HG03103 (cell line): ENCODE measurements at regions not wholly inside any gene's neighbourhood (a gene's known extent, or its start where the extent isn't known, plus 50 kb on each side); places are given as distances from the start of the nearest gene placed in this dataset.
"Not testable (repeated sequence)": the region's sequence is repeated elsewhere in the genome, so short reads cannot be mapped to it uniquely, and the experiment has no call there.

Experiments used
- ATAC-seq: cut with Tn5 transposase; IDR thresholded peaks from one replicate; pipeline ENCODE4 v1.9.1; 2021; ENCODE audit warnings: low read depth; ENCODE audit not compliant: unreplicated experiment

DNA sequence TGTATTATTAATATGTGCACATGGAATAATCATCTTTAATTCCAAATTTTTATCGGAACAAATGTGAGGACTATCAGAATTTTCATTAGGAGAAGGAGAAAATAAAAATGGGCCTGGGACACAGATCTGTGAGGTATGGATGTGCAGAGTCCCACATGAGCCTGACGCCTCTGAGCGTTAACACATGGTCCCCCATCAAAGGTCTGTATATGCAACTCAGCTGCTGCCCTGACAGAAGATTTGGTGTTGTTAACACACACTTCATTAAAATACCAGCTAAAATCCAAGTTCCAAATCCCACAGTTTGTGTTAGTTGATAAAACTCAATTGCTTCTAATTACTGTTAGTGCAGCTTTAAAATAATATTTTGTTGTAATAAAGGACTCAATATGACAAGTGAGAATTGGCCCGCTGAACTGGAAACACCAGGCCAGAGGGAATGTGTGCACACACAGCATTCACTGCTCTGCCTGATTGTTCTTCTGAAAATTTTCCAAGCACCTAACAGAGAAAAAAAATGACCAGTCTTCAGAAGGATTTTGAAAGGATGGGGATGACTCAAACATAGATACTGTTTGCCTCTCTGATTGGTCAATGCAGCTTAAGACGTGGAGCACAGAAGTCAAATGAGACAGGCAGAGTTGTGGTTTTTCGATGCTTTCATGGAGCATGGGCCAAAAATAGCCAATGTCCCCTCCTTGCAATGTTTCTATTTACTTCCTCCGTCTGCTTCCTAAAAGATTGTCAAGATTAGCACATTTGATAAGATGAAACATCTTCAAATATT, 266.6 kb downstream of the NKX6-1 start:
- no peak for ATAC-seq

DNA sequence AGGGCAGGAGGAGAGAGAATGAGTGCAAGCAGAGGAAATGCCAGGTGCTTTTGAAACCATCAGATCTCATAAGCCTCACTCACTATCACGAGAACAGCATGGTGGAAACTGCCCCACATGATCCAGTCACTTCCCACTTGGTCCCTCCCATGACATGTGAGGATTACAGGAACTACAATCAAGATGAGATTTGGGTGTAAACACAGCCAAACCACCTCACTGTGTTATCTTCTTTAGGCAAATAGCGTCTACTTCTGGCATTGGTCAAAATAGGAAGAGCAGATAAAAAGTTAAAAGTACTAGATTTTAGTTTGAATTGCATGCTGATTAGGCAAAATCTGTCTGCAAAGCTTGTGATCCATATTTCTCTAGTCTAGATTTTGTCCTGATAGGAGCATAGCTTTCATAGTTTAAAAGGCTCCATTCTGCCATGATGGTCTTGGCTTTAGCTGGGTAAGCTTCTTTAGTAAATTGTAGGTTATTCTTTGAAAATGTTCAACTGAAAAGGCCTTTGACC, 267.5 kb downstream of the NKX6-1 start:
- no peak for ATAC-seq

DNA sequence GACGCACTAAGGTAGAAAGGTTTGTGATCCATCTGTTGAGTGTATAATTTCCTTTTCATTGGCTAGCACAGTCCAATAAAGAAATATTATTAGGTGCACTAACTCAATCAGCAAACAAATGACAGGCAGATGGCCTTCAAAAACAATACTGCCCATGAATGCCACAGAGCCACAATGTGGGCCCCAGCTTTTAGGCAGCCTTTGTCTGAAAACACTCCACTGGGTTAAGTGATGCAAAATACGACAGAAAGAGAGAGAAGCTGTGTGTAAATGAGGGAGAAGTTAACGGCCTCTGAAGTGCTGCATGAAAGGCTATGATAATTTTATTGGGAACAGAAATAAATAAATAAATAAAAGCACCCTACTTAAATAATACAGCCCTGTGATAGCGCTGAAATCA, 274.6 kb downstream of the NKX6-1 start:
- ATAC-seq = no peak

DNA sequence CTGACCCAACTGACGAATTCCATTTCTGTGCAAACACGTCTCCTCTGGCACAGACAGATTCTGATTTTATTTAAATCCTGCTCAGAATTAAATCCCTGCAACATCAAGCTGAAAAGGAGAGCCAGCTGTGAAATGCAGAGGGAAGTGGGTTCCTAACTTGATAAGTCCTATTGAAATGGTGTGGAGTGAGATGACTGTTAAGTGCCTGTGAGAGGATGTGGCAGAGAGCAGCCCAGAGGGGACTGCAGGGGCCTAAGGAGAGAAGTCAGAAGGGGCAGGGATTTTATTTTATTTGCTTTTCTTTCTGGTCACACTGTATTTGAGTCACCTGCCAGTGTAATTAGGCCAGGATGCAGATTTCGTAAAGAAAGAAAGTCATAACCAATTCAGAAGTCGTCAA, 277.4 kb downstream of the NKX6-1 start:
- ATAC-seq = no peak

DNA sequence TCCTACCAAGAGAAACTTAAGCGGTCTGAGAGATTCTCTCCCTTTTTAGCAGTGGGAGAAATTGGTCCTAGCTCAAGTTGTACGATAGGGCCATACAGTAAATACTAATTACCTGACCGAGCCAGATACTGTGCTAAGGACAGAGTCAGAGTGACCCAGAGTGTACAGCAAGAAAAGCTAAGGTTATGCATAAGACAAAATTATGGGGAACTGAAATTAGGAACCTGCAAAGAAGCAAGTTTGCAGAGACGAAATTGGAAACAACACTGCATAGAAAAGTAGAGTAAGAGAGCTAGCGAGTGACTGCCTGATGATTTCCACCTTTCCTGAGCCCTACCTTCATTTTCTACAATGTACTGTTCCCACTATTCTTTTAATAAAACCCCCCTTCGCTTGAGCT, 278.1 kb downstream of the NKX6-1 start:
- no peak for ATAC-seq

DNA sequence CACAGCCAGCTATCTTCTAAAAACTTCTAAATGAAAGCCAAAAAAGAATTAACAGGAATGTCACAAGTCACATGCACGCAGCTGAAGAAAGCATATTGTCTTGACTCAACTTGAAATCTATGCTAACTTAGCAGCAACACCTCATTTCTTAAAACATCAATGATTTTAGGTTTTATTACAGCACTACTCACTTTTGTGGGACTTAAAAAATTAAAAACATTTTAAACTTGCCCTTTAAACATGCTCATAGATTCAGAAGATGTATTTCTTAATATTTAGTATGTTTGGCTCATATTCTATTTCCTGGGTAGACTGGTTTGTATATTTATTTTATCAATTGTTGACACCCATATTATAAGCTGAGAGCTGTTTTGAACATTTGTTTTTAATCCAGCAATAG, 279.4 kb downstream of the NKX6-1 start:
- ATAC-seq = no peak

DNA sequence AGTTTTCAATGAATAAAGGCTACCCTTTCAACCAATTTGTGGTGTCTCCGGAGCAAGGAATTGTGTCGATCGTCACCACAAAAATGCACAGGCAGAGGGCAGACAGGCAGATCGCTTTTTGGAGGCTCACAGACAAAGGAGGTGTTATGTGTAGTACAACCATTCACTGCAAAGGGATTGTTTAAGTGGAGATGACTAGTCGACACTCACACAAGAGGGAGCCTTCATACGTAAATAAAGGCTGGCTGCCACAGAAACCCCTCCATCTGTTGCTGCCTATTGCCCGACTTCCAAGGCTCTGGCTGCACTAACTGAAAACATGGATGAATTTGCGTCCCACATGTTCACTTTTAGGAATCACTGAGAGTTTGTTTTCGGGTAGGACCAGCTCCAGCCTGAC, 281.1 kb downstream of the NKX6-1 start:
- no peak for ATAC-seq

DNA sequence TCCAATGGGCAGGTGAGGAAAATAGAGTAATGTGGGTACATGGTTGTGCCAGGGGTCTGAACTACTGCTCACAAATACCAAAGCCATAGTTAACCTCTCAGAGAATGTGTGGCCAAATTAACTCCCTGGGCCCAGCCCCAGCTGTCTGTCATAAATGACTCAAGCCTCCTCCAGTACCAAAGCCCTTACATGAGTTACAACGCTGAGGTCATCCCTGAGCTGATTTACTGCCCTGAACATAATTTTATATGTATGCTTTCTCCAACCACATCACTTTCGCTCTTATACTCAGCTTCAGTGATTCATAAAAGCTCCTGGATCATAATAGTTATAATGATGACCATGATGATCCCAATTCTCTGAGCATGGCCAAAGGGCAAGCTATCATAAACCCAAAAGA, 283.9 kb downstream of the NKX6-1 start:
- no peak for ATAC-seq

DNA sequence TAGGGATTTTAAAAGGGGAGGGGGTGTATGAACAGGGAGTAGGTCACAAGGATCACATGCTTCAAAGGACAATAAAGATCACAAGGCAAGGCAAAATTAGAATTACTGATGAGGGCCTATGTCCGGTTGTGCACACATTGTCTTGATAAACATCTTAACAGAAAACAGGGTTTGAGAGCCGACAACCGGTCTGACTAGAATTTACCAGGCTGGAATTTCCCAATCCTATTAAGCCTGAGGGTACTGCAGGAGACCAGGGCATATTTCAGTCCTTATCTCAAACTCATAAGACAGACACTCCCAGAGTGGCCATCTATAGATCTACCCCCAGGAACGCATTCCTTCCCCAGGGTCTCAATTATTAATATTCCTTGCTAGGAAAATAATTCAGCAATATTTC, 292.9 kb downstream of the NKX6-1 start:
- not testable (repeated sequence) for ATAC-seq

DNA sequence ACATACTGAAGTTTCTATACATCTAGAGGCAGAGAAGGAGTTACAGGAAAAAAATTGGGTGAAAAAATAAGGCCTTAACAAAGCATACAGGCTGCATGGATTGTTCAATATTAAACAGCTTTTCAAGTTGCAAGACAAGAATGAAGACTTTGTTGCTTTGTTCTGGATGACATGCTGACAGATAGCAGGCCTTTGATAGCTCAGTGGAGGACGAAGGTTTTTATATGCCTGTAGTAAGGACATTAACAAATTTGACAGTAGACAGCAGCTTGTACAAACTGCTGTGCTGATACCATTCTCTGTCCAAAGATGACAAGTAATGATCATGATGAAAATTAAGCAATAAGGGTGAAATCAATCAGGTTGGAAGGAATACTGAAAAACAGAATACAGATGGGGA, 309.9 kb downstream of the NKX6-1 start:
- no peak for ATAC-seq

DNA sequence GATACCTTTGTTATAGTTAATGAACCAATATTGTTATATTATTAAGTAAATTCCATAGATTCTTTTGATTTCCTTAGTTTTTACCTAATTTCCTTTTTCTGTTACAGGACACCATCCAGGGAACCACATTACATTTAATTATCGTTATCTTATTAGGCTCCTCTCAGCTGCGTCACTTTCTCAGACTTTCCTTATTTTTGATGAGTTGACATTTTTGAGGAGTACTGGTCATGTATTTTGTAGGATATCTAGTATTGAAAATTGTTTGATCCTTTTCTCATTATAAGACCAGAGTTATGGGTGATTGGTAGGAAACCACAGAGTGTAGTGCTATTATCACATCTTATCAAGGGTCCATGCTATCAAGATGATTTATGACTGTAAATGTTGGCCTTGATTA, 319.7 kb downstream of the NKX6-1 start:
- ATAC-seq = no peak

DNA sequence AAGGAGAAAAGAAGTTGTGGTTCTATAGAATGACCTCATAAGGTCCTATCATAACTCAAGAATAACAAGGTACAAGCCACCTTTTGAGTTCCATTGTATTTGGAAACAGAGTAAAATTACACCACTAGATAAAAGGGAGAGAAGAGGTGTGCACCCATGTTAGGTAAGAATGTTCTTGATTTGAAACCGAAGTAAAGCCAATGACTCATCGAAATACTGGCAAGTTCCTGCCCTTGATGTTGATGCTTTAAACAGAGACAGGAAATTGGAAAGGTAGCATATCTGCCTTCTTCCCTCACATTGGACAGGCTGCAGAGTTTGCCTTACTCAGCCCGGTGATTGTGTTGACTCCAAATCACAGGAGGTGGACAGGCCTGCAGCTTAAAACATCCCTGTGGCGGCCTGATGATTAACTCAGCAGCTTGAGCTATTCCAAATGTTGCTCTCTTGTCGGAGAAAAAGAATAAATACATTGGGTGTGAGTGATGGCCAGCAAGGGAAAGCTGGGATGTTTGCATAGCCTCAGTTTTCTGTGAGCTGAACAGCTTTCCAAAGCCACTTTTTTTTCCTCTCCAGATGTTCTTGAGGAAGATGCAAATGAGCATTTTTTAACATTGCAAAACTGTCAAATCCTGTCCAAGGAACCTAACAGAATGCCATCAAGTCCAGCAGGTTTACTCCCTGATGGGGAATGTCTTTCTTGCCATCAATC, 321.1 kb downstream of the NKX6-1 start:
- no peak for ATAC-seq

DNA sequence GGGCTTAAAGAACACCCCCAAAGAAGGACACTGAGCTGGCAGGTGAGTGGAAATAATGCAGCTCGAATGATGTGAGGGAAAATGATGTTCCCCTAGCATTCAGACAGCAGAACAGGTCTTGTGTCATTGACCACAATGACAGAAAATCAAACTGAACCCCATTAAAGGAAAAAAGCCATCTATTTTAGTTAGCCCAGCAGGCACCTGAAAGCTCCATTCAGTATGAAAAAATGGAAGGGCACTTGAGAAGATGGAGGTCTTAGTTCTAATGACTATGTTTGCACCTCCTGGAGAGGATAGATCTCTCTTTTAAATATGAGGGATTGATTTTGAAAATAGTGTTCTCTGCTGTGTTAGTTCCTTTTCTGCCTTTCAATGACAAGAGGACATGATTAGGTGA, 323.1 kb downstream of the NKX6-1 start:
- no peak for ATAC-seq

DNA sequence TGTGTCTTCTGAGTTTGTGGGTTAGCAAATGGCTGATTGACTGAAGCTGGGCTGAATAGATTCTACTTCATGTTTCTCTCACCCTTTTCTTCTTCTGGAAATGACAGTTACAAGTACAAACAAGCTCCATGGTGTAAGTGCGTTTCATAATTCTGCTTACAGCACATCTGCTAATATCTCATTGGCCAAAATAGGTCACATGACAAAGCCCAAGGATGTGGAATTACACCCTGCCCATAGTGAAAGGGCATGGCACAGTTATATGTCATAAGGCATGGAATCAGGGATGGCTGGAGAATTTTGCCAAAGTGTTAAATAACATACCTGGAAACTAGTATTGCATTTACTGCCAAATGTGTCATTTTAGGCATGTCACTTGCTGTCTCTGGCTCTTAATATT, 327.2 kb downstream of the NKX6-1 start:
- no peak for ATAC-seq

DNA sequence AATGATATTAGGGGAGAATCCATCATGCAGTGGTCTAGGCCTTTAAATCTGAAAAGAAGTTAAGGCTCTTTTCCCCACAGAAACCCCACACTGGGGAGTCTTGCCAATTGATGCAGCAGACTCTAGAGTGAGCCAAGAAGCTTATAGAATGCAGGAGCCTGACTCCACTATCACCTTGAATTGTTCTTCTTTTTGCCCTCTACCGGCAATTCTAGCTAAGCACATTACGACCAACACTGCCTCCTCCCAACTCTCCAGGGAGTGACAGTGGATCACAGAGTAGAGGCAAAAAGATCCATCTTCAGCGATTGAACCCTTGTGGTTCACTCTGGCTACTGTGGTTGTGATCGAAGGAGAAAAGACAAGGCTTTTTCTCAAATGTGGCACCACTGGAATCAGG, 331.5 kb downstream of the NKX6-1 start:
- no peak for ATAC-seq

DNA sequence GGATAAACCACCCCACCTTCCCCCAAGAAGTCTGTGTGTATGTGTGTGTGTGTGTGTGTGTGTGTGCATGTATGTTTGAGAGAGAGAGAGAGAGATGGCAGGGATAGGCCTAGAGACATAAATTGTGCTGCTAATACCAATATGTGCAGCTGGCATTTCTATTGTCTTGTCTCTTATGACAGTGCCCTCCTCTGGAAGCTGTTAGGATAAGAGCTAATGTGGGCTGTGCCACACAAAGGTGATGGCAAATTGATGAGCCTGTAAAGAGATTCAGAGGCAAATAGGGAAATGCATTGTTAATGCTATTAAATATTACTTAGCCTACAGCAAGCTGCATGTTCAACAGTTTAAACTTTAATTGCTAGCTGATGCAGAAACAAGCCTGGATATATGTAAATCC, 332.0 kb downstream of the NKX6-1 start:
- ATAC-seq = no peak

DNA sequence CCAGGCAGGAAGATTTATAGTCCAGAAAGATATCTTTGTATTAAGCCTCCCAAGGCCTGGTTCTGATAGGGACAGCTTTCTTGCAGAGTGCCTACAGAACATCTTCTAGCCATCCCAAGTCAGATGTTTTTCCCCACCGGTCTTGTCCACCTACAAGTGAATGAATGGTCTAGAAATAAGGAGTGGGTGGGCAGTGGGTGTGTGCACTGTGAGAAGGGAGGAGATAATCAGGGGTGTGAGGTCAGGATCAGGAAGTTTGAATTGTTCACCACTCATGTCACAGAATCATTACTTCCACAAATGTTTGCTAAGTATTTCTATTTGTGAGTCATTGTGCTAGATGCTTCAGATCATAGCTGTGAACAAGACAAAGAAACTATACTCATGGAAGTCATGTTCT, 332.6 kb downstream of the NKX6-1 start:
- ATAC-seq = no peak

DNA sequence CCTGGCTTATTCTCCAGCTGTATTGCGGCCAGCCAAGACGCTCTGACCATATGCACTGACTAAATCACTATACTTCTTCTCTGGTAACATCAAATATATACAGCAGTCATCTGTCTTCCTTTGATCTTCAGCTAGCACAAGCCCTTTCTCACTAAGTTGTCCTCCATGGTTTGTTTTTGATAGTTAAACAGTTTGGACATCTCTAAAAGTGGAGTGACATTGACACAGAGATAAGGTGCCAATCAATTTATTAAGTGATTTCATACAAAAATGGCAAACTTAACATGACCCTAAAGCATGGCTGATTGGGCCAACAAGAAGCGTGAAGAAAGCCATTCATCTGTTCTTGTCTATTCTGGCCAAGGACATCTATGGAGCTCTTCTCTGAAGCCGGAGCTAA, 334.9 kb downstream of the NKX6-1 start:
- no peak for ATAC-seq

DNA sequence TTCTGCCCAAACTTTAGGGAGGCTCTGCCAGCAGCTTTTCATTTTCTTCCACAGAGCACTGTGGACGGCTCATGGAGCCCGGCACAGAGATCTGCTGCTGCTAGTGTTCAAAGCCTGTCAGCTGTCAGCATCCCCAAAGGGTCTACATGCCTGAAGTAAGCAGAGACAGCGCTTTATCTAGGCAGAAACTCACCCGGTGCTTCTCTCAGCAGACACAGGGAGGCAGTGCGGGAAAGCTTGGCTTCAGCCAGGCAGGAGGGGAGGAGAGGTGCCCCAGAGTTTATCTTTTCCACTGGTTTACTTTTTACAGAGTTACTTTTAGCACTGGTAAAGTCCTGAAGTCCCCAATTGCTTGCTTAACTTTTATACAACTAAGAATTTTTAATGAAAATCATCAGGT, 339.3 kb downstream of the NKX6-1 start:
- no peak for ATAC-seq

DNA sequence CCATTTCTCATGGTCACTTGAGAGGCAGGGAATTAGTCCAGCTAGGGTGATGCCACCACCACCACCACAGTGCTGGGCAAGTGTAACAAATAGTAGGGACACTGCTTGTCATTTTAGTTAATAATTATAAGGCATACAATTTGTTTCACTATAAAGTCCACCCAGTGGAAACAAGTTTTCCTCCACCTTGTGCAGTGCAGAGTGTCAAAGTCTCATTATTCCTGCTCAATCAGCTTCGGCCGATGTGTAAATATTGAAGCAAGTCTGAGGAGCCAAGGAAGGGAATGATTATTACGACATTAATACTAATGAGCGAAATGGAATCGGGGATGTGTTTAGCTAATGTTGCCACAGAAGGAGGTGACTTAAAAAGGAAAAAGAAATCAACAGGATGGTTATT, 340.4 kb downstream of the NKX6-1 start:
- ATAC-seq = no peak

DNA sequence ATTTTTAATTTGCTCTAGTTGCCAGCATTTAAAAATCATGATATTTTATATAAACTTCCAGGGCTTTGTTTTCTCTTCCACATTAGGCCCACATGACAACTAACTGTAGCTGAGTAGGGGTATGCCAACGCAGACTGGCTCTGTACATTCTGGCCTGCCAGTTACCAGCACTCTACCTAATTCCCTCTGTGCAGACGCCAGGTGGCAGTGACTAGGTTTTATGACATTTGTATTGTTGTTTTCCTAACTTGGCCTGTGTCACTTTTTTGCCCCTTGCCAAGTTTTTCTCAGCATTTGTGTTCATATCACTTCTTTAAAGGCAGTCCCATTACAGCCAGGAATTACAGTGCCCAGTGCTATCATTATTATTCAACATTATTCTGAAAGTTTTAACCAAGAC, 347.5 kb downstream of the NKX6-1 start:
- ATAC-seq = no peak

DNA sequence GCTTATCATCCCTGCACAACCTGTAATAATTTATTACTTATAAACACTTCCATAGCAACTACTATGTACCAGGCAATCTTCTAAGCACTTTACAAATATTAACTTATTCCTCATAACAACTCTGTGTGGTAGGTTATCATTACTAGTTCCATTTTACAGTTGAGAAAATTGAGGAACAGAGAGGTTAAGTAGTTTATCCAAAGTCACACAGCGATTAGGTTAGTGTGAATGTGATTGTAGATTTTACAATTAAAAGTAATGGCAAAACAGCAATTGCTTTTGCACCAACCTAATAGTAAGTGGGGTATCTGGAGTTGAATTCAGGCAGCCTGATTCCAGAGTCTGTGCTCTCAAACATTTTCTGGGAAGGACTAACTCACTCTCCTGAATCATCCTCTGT, 348.9 kb downstream of the NKX6-1 start:
- no peak for ATAC-seq
